ENCODE measurements at regions not wholly inside any gene's neighbourhood (a gene's known extent, or its start where the extent isn't known, plus 50 kb on each side); places are given as distances from the start of the nearest gene placed in this dataset.
"Not testable (repeated sequence)": the region's sequence is repeated elsewhere in the genome, so short reads cannot be mapped to it uniquely, and the experiment has no call there.

GRCh38 chr14:50031602-50032313, 84.6 kb downstream of the VCPKMT start:
- no peak overlapping the region for H3K4me2 ChIP-seq (ENCODE audit: low read length)
- no peaks in the 10 kb centered on the region for H4K20me1 ChIP-seq (ENCODE audit: insufficient read depth, low read length)
- H3K79me2 ChIP-seq (ENCODE audit: insufficient read depth, low read length): no peaks in the 10 kb centered on the region
- no peaks in the 10 kb centered on the region for H3K4me1 ChIP-seq (ENCODE audit: insufficient read depth, low read length, severe bottlenecking)
- H3K36me3 ChIP-seq (ENCODE audit: insufficient read depth, low read length): no peaks in the 10 kb centered on the region; the same call in 1 of the 2 replicates
- no peaks in the 10 kb centered on the region for H3F3A ChIP-seq (ENCODE audit: insufficient read depth, low read length)
- no peaks in the 10 kb centered on the region for H3K9me3 ChIP-seq (ENCODE audit: low read length)
- TF ChIP-seq EZH2 (IDR thresholded peaks at IDR 0.05; ENCODE audit: borderline replicate concordance, low read length) (no peak), CTCF (IDR thresholded peaks at IDR 0.05; ENCODE audit: low read length) (no peak)
- H3K4me3 ChIP-seq (ENCODE audit: low read depth, low read length, poor library complexity, severe bottlenecking): no peak overlapping the region
- H3K9ac ChIP-seq (ENCODE audit: low read length): no peak overlapping the region
- no peaks in the 10 kb centered on the region for H3K27me3 ChIP-seq (ENCODE audit: insufficient read depth, low read length)
- H3K27ac ChIP-seq (ENCODE audit: low read depth, low read length, poor library complexity, severe bottlenecking): no peak overlapping the region
- H2AFZ ChIP-seq (ENCODE audit: low read length): no peak overlapping the region
- no peaks in the 10 kb centered on the region for H3K9me2 ChIP-seq (ENCODE audit: low read depth, low read length)

DNA sequence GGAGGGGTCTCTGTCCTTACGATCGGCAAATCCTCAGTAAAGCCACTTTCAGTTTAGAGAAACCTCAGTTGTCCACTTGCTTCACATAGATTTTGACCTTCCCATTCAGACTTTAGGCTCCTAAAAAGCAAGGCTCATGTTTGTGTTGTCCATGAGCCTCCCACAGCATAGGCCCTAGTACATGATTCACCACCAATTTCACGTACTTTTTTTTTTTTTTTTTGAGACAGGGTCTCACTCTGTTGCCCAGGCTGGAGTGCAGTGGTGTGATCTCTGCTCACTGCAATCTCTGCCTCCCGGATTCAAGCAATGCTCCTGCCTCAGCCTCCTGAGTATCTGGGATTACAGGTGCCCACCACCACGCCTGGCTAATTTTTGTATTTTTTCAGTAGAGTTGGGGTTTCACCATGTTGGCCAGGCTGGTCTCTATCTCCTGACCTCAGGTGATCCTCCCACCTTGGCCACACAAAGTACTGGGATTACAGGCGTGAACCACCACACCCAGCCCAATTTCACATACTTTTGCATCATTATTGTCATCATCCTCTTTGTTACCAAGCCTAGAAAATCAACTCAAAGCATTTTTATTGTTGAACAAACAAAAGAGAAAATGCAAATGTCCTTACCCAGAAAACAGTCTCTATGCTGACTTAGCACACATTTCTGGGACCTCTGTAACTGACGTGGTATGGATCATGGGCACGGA, 83.8 kb downstream of the VCPKMT start:
- not testable (repeated sequence) for H3K27me3 ChIP-seq (ENCODE audit: insufficient read depth, low read length); H3K4me1 ChIP-seq (ENCODE audit: insufficient read depth, low read length, severe bottlenecking); H4K20me1 ChIP-seq (ENCODE audit: insufficient read depth, low read length); H3K36me3 ChIP-seq (ENCODE audit: insufficient read depth, low read length); H2AFZ ChIP-seq (ENCODE audit: low read length); H3K79me2 ChIP-seq (ENCODE audit: insufficient read depth, low read length); H3K4me2 ChIP-seq (ENCODE audit: low read length); H3K9ac ChIP-seq (ENCODE audit: low read length); H3K9me3 ChIP-seq (ENCODE audit: low read length); H3K4me3 ChIP-seq (ENCODE audit: low read depth, low read length, poor library complexity, severe bottlenecking); H3F3A ChIP-seq (ENCODE audit: insufficient read depth, low read length); H3K9me2 ChIP-seq (ENCODE audit: low read depth, low read length); H3K27ac ChIP-seq (ENCODE audit: low read depth, low read length, poor library complexity, severe bottlenecking)

- peaks cover 2% of the 10 kb centered on the region for H3K4me1 ChIP-seq (ENCODE audit: insufficient read depth, low read length, severe bottlenecking)
- H4K20me1 ChIP-seq (ENCODE audit: insufficient read depth, low read length): no peaks in the 10 kb centered on the region
- TF ChIP-seq EZH2 (IDR thresholded peaks at IDR 0.05; ENCODE audit: borderline replicate concordance, low read length) (no peak), CTCF (IDR thresholded peaks at IDR 0.05; ENCODE audit: low read length) (no peak)
- H3K27ac ChIP-seq (ENCODE audit: low read depth, low read length, poor library complexity, severe bottlenecking): no peak overlapping the region
- no peaks in the 10 kb centered on the region for H3K27me3 ChIP-seq (ENCODE audit: insufficient read depth, low read length)
- H2AFZ ChIP-seq (ENCODE audit: low read length): no peak overlapping the region
- no peaks in the 10 kb centered on the region for H3K9me2 ChIP-seq (ENCODE audit: low read depth, low read length)
- H3K9me3 ChIP-seq (ENCODE audit: low read length): no peaks in the 10 kb centered on the region
- no peaks in the 10 kb centered on the region for H3F3A ChIP-seq (ENCODE audit: insufficient read depth, low read length)
- no peaks in the 10 kb centered on the region for H3K79me2 ChIP-seq (ENCODE audit: insufficient read depth, low read length)
- no peaks in the 10 kb centered on the region; the same call in 1 of the 2 replicates for H3K36me3 ChIP-seq (ENCODE audit: insufficient read depth, low read length)
- no peak overlapping the region for H3K4me3 ChIP-seq (ENCODE audit: low read depth, low read length, poor library complexity, severe bottlenecking)
- no peak overlapping the region for H3K9ac ChIP-seq (ENCODE audit: low read length)
- no peak overlapping the region for H3K4me2 ChIP-seq (ENCODE audit: low read length)
Measured at GRCh38 chr14:50035214-50035613, 81.2 kb downstream of the VCPKMT start.
